HG02938 (cell line): ENCODE measurements at regions not wholly inside any gene's neighbourhood (a gene's known extent, or its start where the extent isn't known, plus 50 kb on each side); places are given as distances from the start of the nearest gene placed in this dataset.
"Not testable (repeated sequence)": the region's sequence is repeated elsewhere in the genome, so short reads cannot be mapped to it uniquely, and the experiment has no call there.

Source experiments
- ATAC-seq: cut with Tn5 transposase; IDR thresholded peaks from one replicate; pipeline ENCODE4 v1.9.1; 2021; ENCODE audit warnings: mild to moderate bottlenecking, moderate library complexity; ENCODE audit not compliant: unreplicated experiment

DNA sequence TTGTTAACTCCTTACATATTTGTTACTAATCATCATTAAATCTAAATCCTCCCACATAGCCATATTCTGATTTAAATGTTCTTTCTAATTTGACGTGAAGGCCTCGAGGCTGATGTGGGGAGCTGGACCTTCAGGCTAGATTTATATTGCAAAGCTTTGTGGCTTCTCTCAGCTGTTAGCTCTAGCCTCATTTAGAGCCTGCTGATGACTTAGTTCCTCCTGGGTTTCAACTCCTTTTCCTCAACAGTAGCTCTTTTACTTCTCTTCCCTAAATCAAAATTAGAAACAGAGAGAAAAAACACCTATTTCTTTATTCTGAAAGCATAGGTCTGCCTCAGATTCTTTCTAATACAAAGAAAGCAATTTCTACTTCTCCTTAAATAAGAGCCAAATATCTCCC lies 477.5 kb upstream of the CCDC196 start:
- ATAC-seq = no peak

DNA sequence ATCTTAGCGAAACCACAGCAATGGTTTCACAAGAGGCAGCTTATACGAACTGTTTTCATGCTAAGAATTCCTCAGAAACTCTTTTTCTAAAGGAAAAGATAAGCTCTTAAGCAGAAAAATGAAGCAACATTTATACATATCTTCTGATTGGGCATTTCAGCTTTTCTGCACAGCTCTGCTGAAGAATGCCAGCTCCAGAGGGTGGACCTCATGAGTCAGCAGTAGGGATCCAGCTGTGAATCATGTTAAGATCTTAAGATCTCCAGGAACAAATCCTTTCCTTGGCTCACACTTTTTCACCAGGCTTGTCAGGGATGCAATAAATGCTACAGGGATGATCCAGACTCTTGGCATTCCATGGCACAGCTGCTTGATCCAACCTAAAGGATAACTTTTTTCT lies 477.1 kb upstream of the CCDC196 start:
- ATAC-seq = no peak

DNA sequence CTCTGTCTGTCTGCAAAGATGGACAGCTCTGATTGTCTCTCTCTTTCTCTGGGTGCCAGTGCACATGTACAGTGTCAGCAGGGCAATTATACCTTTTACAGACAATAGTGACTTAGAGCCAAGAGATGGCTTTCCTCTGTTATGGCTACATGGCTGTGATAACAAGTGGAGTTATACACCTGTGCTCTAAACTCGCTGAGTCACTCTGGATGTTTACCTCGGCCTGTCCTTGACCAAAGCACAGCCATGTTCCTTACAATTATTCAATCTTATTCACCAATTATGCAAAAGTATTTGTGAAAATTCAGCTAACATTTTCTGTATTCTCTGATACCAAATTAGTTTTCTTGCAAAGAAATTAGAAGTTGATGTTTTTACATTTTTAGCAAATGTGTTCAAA lies 475.5 kb upstream of the CCDC196 start:
- no peak for ATAC-seq

DNA sequence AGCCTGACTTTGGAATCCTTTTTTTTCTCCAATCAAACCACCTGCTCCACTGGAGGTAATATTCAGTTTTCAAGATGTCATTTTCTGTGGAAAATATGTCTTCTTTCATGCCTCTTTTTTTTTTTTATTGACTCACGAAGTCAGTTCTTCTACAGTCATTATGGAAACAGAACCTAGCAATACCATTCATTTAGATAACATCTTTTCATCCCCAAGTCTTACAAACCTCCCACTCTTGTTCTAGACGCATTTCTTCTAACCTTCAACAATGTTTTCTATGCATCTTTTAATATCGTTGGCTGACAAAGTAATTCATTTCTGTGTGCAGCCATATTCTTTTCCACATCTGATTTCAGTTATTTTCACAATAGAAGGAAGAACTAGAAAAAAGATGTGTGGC lies 474.3 kb upstream of the CCDC196 start:
- no peak for ATAC-seq

DNA sequence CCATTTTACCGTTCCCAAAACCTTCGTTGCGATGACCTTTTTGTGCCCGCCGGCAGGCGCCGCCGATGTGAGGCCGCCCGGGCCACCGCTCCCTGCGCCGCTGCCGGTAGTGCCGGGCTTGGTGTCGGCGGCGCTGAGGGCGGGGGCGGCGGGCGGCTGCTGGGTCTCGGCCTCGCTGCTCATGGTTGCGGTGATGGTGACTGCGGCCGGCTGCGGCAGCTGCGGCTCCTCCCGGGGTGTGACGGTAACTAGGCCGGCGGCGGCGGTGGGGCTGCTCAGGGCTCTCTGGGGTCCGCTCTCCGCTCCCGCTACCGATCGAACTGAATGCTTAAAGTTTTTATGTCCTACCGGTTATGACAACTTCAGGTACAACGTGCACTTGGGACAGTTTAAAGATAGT lies 472.6 kb upstream of the CCDC196 start:
- not testable (repeated sequence) for ATAC-seq

DNA sequence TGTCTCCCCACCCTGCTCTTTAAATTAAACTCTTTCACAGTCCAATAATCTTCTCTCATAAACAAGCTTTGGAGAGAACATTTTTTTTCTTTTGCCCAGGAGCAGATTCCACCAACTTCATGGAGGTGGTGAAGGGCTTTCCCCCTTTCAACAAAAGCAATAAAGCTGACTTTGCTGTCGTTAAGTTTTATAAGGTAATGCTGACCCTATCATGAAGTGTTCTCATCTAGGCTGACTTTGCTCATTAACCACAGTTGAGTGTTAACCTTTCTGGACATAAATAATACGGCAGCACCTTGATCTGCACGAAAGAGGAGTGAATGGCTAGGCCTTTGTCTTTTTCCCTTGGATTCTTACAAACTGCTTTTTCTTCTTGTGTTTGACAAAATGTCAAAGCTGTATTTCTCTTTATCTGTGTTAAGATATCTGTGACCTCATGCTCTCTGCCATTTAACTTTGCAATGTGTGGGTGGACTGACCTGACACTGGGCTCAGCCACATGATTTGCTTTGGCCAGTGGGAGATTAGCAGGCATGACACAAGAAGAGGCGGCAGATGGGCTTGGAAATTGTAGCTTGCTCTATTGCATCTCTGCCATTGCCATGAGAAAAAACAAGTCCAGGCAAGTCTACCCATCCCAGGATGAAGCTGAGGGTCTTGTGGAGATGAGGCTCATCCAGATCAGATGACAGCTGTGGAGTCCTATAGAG lies 470.9 kb upstream of the CCDC196 start:
- ATAC-seq = no peak

DNA sequence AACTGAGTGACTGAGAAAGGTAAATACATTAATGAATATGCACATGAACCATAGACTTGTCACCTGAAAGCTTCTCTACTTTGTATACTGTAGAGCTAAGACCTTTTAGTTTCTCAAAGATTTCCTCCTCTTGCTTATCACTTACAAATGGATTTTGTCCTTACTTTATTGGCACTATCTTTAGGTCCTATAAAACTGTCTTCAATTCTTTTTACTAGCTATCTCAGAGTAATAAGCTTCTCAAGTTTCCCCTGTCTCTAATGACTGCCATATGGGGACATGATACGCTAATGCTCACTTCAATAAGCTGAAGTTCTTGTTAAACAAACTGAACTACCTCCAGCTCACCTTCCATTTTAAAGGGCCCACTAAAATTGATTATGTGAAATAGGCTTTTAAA lies 468.2 kb upstream of the CCDC196 start:
- ATAC-seq = no peak

DNA sequence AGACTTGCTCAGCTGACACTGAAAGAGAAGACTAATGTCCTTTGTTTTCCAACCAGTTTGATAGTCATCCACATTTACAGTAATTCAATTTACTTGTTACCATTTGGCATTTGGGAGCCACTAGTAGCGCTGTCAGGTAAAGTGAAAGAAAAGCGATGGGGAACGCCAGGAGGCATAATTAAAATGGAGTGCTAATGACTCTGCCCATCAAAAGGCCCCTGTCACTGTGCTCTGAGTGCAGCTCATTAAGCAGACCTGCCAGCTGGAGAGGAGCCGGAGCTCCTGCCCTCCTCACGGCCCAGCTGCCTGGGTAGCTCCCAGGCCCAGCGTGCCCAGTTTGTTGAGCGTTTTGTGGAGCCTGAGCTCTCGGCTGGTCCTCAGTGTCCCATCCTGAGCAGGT lies 463.6 kb upstream of the CCDC196 start:
- no peak for ATAC-seq

DNA sequence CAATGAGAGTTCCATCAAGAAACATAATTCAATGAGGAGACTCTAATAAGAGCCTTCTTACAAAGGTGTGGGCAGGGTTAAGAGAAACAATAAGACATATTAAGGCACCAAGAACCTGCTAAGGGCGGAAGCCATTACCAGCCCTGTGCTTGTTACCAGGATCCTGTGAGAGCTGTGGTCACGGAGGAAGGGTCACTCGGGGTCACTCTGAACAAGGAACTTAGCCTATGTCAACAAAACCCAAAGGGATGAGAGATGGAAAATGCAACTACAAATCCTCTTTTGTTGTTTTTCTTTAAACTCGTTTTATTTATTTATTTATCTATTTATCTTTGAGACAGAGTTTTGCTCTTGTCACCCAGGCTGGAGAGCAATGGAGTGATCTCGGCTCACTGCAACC lies 460.4 kb upstream of the CCDC196 start:
- ATAC-seq = no peak

DNA sequence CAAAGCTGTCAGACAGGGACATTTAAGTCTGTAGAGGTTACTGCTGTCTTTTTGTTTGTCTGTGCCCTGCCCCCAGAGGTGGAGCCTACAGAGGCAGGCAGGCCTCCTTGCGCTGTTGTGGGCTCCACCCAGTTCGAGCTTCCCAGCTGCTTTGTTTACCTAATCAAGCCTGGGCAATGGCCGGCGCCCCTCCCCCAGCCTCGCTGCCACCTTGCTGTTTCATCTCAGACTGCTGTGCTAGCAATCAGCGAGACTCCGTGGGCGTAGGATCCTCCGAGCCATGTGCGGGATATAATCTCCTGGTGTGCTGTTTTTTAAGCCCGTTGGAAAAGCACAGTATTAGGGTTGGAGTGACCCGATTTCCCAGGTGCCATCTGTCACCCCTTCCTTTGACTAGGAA lies 454.2 kb upstream of the CCDC196 start:
- ATAC-seq = not testable (repeated sequence)

DNA sequence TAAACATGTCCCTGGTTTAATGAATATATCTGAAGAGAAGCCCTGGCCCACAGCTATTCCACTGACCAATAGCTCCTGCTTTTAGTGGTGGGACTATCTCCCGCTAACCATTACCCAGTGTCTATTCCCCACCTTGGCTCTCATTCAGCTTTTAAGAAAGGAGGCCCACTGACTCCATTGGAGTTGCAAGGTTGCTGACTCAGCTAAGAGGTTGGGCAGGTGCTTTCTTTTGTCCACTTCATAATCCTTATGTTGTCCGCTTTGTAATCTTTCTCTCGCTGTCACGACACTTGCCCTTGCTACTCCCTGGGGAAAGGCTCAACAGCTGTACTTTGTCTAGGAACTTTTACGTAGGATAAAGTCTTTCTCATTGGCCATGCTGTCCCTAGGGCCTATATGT lies 453.4 kb upstream of the CCDC196 start:
- ATAC-seq = no peak

DNA sequence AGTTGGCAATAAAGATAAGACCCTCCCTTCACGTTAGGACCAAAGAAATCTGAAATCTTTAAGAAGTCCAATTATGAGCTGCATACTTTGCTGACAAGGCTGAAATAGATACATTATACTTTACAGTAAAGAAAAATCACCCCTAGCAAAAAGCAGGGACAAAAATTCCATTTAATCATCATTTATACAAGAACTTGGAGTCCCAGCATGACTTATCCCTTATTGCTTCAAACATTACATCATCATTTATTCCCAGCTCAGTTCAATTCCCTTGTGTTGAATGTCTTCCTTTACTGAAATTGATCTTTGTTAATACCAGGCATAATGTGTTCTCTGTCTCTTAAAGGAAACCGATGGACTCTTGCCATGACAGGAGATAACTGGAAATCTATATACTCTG lies 449.6 kb upstream of the CCDC196 start:
- ATAC-seq = no peak

DNA sequence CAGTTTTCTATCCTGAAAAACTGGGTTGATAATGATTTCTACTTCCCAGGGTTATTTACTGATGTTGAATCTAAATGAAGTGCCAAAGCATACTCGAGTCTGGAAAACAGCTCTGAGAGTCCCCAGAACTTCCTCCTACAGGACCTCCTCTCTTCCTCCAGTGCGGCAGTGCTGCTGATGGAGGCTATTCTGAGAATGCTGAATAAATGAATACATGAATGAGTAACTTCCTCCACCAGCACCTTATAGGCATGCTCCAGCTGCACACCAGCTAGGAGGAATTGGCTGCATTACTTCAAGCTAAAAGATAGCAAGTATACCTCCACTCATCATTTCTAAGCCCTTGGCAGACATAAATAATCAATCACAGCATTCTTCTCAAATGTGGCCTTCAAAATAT lies 448.8 kb upstream of the CCDC196 start:
- ATAC-seq = no peak

DNA sequence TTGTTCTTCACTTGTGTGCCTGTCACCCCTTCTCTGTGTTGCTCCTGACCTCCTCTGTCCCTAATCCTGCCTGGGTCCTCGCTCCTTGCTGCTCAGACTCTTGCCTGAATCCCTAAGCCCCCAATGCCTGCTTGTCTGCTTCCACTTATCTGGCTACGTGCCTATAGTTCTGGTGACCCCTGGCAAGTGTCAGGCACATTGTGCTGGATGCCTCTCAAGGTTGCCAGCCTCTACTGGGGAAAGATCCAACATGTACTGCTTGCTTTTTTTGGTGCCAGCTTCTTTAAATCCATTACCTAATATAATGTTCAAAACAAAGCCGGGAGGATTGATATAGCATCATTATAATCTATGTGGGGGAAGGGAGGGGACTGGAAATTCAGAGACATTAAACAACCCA lies 448.0 kb upstream of the CCDC196 start:
- ATAC-seq = no peak

DNA sequence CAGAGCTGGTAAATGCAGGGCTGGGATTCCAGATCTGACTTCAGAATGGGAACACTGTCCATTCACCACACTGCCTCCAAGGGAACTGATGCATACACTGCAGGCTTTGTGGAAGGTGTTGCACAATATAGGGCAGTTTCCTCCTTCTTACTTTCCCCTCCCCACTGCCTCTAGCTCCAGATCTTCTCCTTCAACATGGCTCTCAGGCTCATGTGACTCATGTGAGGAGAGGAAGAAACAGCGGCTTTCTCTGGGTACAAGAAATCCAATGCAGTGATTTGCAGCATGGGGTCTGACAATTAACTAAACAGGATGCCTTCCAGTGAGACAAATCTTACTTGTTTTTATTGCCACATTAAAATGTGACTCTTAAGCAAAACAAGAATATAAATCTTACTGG lies 447.6 kb upstream of the CCDC196 start:
- no peak for ATAC-seq

DNA sequence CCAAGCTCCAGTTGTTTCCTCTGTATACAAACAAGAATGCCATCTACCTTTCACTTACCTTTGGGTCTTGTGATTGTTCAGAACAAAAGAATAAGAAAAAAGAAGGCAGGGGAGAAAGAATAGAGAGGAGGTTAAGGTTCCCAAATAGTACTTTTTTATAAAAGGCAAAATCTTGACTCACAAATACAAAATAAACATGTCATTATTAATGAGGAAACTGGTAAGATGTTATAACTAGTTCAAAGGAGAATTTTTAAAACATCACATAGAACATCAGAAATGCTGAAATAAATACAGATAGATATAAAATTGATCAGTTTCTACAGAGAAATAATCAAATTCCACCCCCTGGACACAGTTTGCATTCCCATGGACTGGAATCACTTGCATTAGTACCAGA lies 446.7 kb upstream of the CCDC196 start:
- no peak for ATAC-seq

DNA sequence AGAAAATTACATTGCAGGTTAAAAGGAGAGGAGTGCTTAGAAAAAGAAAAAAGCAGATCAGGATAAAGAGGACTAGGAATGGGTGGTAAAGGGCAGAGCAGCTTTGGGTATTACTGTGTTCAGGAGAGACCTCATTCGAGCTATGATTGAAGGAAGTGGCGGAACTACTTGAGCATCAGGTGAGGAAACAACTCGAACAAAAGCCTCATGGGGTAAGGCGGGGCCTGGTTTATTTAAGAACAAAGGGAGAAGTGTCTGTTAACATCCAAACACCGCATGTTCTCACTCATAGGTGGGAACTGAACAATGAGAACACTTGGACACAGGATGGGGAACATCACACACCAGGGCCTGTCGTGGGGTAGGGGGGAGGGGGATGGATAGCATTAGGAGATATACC lies 444.6 kb upstream of the CCDC196 start:
- ATAC-seq = no peak

DNA sequence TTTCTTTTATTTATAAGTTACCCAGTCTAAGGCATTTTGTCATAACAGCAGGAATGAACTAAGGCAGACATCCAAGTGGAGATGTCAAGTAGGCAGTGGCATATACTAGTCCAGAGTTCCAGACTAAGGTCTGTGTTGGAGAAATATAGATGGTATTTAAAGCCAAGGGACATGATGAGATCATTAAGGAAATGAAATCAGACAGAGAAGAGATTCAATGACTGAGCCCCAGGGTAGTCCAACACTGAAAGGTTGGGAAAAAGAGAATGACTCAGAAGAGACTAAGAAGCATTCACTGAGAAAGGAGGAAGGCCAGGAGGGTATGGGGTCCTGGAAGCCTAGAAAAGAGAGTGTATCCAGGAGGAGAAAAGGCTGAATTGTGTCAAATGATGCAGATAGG lies 442.2 kb upstream of the CCDC196 start:
- ATAC-seq = no peak

DNA sequence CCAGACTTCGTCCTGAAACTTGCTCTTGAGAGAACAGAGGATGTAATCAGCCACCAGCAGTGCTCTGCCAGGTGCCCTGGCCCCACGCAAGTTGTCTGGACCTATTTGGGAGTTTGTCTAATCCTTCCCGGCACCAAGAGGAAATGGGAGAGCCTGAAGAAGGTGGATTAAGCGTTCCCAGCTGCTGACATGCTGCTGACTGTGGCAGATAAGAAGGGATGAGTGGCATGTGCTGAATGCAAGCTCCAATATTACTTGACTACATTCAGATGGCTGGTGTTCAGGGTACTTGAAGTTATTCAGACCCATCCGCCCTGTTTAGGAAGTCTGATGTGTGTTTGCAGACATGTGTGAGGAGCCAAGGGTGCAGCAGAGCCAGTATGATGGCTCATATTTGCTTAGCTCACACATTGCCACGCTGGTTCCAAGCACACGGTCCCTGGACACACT lies 440.6 kb upstream of the CCDC196 start:
- ATAC-seq = no peak

DNA sequence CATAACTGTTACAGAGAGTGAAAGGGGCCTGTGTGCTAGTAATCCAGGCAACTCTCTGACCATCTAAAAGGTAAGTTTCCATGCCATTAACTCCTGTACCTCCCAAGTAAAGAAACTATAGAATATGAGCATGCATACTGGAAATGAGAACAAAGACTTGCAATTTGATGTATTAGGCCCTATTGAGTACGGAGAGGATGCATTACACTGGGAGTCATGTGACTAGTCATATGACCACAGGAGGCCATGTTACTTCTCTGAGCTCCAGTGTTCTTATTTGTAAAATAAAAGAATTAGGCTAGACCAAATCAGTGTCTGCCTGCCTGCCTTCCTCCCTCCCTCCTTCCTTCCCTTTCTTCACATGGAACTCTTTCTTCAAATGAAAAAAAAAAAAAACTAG lies 440.1 kb upstream of the CCDC196 start:
- ATAC-seq = no peak

DNA sequence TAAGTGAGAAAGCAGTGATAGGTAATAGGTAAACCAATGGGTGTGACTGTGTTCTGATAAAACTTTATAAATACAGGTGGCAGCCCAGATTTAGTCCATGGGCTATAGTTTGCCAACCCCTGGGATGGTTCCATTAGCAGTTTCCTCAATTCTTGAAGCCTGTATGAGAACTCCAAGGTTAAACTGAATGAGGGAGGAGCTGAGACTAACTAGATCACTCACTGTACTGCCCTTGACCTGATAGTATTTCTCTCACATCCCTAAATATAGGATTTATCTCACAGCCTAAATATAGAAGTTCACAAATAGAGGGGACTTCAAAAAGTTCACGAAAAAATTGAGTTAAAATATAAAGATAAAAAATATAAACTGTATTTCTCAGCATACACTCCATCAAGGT lies 439.6 kb upstream of the CCDC196 start:
- ATAC-seq = no peak

DNA sequence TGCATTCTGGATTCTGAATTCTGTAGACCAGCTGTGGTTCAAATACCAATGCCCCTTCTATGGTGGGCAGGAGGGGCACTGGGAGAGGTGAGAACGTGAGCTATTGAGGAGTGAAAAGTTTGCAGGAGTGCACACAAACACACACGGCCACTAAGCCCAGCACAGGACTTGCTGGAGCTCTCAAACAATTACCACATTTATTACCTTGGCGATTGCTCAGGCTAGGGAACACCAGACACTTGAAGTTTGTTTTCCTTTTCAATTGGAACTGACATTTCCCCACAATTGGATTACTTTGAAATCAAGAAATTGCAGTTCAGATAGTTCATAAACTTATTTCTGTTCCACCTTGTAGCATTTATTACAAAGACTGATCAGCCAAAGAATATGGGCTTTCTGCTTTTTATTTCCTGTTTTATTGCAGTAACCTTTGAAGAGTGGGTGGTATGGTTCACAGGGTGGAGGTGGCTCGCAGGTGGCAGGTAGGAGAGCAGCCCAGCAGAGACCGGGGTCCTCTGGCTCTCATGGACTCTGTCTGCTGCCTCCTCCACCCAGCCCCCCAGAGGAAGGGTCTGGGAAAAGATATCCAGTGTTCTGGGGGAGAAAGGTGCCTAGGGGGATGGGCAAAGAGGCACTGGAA lies 429.8 kb upstream of the CCDC196 start:
- ATAC-seq = no peak
